ENCODE measurements at regions not wholly inside any gene's neighbourhood (a gene's known extent, or its start where the extent isn't known, plus 50 kb on each side); places are given as distances from the start of the nearest gene placed in this dataset.
"Not testable (repeated sequence)": the region's sequence is repeated elsewhere in the genome, so short reads cannot be mapped to it uniquely, and the experiment has no call there.

DNA sequence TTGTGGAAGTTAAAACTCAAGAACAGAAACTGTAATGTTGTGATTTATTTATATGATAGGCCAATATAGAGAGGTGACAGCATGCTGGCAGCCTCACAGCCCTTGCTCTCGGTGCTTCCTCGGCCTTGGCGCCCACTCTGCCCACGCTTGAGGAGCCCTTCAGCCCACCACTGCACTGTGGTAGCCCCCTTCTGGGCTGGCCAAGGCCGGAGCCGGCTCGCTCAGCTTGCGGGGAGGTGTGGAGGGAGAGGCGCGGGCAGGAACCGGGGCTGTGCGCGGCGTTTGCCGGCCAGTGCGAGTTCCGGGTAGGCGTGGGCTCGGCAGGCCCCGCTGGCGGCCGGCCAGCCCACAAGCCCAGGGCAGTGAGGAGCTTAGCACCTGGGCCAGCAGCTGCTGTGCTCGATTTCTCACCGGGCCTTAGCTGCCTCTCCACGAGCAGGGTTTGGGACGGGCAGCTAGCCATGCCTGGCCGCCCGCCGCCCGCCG, 65.8 kb upstream of the SLC8A3 start:
- peak overlapping the region; percentile 84 for H3K18ac ChIP-seq (ENCODE audit: low read length)
- no peaks in the 10 kb centered on the region for H3K36me3 ChIP-seq (ENCODE audit: control insufficient read depth in 1 of 2, insufficient read depth in 2 of 2, low read length in 2 of 2)
- H3K4me3 ChIP-seq (ENCODE audit: low read depth, low read length) = peak overlapping the region; percentile 71
- peak overlapping the region; percentile 39 for H3K9ac ChIP-seq (ENCODE audit: low read length)
- H4K8ac ChIP-seq (ENCODE audit: low read depth, low read length) = peak overlapping the region; percentile 89
- no peak overlapping the region for H3K23ac ChIP-seq (ENCODE audit: low read length)
- H3K4ac ChIP-seq (ENCODE audit: low read depth, low read length) = no peak overlapping the region
- H3K4me1 ChIP-seq (ENCODE audit: control insufficient read depth in 1 of 2, insufficient read depth in 2 of 2, low read length in 2 of 2) = peaks cover 0 to 2% of the 10 kb centered on the region in 2 experiments
- no peak overlapping the region for H2BK5ac ChIP-seq (ENCODE audit: low read depth, low read length, poor library complexity)
- no CpG with 5 or more reads among the region's 31 CpGs for WGBS (ENCODE audit: extremely low coverage, insufficient coverage, insufficient read length)
- peak; percentile 79 to 80 for DNase-seq
- H4K12ac ChIP-seq (ENCODE audit: low read depth, low read length) = peak overlapping the region; percentile 69
- H3K27ac ChIP-seq (ENCODE audit: low read depth, low read length) = no peak overlapping the region
- peak overlapping the region; percentile 75 for H3K4me2 ChIP-seq (ENCODE audit: low read length)
- H2AK5ac ChIP-seq (ENCODE audit: low read length) = no peak overlapping the region
- peaks cover 2% of the 10 kb centered on the region for H3K79me2 ChIP-seq (ENCODE audit: control insufficient read depth, insufficient read depth, low read length, poor library complexity)
- H3K27me3 ChIP-seq (ENCODE audit: insufficient read depth, low read length) = no peaks in the 10 kb centered on the region
- peaks cover 5% of the 10 kb centered on the region for H3K9me3 ChIP-seq (ENCODE audit: insufficient read depth, low read depth, low read length)
- peaks cover 3% of the 10 kb centered on the region for H3K79me1 ChIP-seq (ENCODE audit: low read length)
- H2BK12ac ChIP-seq (ENCODE audit: low read length) = peak overlapping the region; percentile 36
- peak overlapping the region; percentile 95 for H2AFZ ChIP-seq (ENCODE audit: insufficient read depth, low read length, poor library complexity)
- peak overlapping the region; percentile 97 for H3K14ac ChIP-seq (ENCODE audit: low read length)
- H2BK120ac ChIP-seq (ENCODE audit: insufficient read depth, low read length, poor library complexity) = peak overlapping the region; percentile 73
- peak overlapping the region; percentile 89 for H4K91ac ChIP-seq (ENCODE audit: low read depth, low read length)

DNA sequence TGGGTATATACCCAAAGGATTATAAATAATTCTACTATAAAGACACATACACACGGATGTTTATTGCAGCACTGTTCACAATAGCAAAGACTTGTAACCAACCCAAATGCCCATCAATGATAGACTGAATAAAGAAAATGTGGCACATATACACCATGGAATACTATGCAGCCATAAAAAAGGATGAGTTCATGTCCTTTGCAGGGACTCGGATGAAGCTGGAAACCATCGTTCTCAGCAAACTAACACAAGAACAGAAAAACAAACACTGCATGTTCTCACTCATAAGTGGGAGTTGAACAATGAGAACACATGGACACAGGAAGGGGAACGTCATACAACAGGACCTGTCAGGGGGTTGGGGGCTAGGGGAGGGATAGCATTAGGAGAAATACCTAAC, 64.8 kb upstream of the SLC8A3 start:
- H3K27me3 ChIP-seq (ENCODE audit: insufficient read depth, low read length); H3K27ac ChIP-seq (ENCODE audit: low read depth, low read length); H3K18ac ChIP-seq (ENCODE audit: low read length); H3K4ac ChIP-seq (ENCODE audit: low read depth, low read length); H2BK12ac ChIP-seq (ENCODE audit: low read length); H3K9me3 ChIP-seq (ENCODE audit: insufficient read depth, low read depth, low read length); H3K4me1 ChIP-seq (ENCODE audit: control insufficient read depth in 1 of 2, insufficient read depth in 2 of 2, low read length in 2 of 2); DNase-seq; H3K14ac ChIP-seq (ENCODE audit: low read length); H3K36me3 ChIP-seq (ENCODE audit: control insufficient read depth in 1 of 2, insufficient read depth in 2 of 2, low read length in 2 of 2); H3K4me3 ChIP-seq (ENCODE audit: low read depth, low read length); H3K23ac ChIP-seq (ENCODE audit: low read length); H3K9ac ChIP-seq (ENCODE audit: low read length); H2BK5ac ChIP-seq (ENCODE audit: low read depth, low read length, poor library complexity); H3K79me2 ChIP-seq (ENCODE audit: control insufficient read depth, insufficient read depth, low read length, poor library complexity); H4K91ac ChIP-seq (ENCODE audit: low read depth, low read length); H4K8ac ChIP-seq (ENCODE audit: low read depth, low read length); H2AK5ac ChIP-seq (ENCODE audit: low read length); H2AFZ ChIP-seq (ENCODE audit: insufficient read depth, low read length, poor library complexity); H4K12ac ChIP-seq (ENCODE audit: low read depth, low read length); H3K79me1 ChIP-seq (ENCODE audit: low read length); H3K4me2 ChIP-seq (ENCODE audit: low read length); H2BK120ac ChIP-seq (ENCODE audit: insufficient read depth, low read length, poor library complexity): not testable (repeated sequence)
- no CpG with 5 or more reads among the region's 4 CpGs for WGBS (ENCODE audit: extremely low coverage, insufficient coverage, insufficient read length)

DNA sequence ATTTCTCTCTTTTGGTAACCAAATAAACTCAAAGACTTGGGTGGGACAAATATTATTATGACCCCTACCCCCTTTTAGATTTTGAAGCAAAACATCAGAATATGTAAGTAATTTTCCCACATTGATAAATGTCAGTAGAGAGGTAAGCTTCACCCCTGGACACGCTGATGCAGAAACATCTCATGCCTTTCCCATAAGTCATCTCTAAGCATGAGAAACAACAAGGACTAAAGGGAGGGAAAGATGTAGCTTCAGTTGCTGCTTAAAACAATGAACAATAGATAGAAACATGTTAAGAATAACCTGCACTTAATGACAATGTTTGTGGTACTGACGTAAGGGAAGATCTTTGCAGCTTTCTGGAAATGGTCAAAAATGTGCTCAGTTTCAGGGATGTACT, 56.3 kb upstream of the SLC8A3 start:
- no peak overlapping the region for H3K4me3 ChIP-seq (ENCODE audit: low read depth, low read length)
- no peaks in the 10 kb centered on the region for H3K79me1 ChIP-seq (ENCODE audit: low read length)
- no peak overlapping the region for H2BK5ac ChIP-seq (ENCODE audit: low read depth, low read length, poor library complexity)
- H3K27me3 ChIP-seq (ENCODE audit: insufficient read depth, low read length) = no peaks in the 10 kb centered on the region
- no peaks in the 10 kb centered on the region for H3K36me3 ChIP-seq (ENCODE audit: control insufficient read depth in 1 of 2, insufficient read depth in 2 of 2, low read length in 2 of 2)
- H3K18ac ChIP-seq (ENCODE audit: low read length) = no peak overlapping the region
- H3K9ac ChIP-seq (ENCODE audit: low read length) = no peak overlapping the region
- peak; percentile 11 to 64 for DNase-seq
- WGBS (ENCODE audit: extremely low coverage, insufficient coverage, insufficient read length) = no CpG with 5 or more reads among the region's 2 CpGs
- no peak overlapping the region for H4K91ac ChIP-seq (ENCODE audit: low read depth, low read length)
- H2BK12ac ChIP-seq (ENCODE audit: low read length) = no peak overlapping the region
- H4K12ac ChIP-seq (ENCODE audit: low read depth, low read length) = no peak overlapping the region
- no peaks in the 10 kb centered on the region for H3K4me1 ChIP-seq (ENCODE audit: control insufficient read depth in 1 of 2, insufficient read depth in 2 of 2, low read length in 2 of 2)
- no peak overlapping the region for H2AK5ac ChIP-seq (ENCODE audit: low read length)
- H3K4ac ChIP-seq (ENCODE audit: low read depth, low read length) = no peak overlapping the region
- H4K8ac ChIP-seq (ENCODE audit: low read depth, low read length) = no peak overlapping the region
- H3K14ac ChIP-seq (ENCODE audit: low read length) = no peak overlapping the region
- no peak overlapping the region for H3K4me2 ChIP-seq (ENCODE audit: low read length)
- H2BK120ac ChIP-seq (ENCODE audit: insufficient read depth, low read length, poor library complexity) = no peak overlapping the region
- no peak overlapping the region for H2AFZ ChIP-seq (ENCODE audit: insufficient read depth, low read length, poor library complexity)
- no peaks in the 10 kb centered on the region for H3K9me3 ChIP-seq (ENCODE audit: insufficient read depth, low read depth, low read length)
- no peaks in the 10 kb centered on the region for H3K79me2 ChIP-seq (ENCODE audit: control insufficient read depth, insufficient read depth, low read length, poor library complexity)
- no peak overlapping the region for H3K23ac ChIP-seq (ENCODE audit: low read length)
- no peak overlapping the region for H3K27ac ChIP-seq (ENCODE audit: low read depth, low read length)

DNA sequence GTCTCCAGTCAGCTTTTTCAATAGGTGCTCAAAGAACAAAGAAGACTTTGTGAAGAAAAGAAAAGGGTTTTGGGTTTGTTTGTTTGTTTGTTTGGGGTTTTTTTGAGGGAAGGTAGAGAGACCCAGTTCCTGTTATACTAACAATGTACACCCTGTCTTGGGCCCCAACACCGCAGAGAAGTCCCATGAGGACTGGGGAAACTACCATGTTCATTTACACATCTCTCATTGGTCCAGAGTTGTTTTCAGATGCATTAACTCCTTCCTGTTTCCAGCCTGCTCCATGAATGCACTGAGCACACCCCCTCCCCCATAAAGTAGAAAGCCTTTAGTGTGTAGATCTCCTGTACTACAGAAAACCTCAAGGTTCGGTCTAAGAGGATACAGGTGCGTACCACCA, 51.1 kb upstream of the SLC8A3 start:
- no peak overlapping the region for H2AFZ ChIP-seq (ENCODE audit: insufficient read depth, low read length, poor library complexity)
- no peaks in the 10 kb centered on the region for H3K4me1 ChIP-seq (ENCODE audit: control insufficient read depth in 1 of 2, insufficient read depth in 2 of 2, low read length in 2 of 2)
- H3K79me2 ChIP-seq (ENCODE audit: control insufficient read depth, insufficient read depth, low read length, poor library complexity) = no peaks in the 10 kb centered on the region
- no peak overlapping the region for H3K4me3 ChIP-seq (ENCODE audit: low read depth, low read length)
- no peak overlapping the region for H2BK5ac ChIP-seq (ENCODE audit: low read depth, low read length, poor library complexity)
- no peak overlapping the region for H3K9ac ChIP-seq (ENCODE audit: low read length)
- H2BK120ac ChIP-seq (ENCODE audit: insufficient read depth, low read length, poor library complexity) = no peak overlapping the region
- H3K18ac ChIP-seq (ENCODE audit: low read length) = no peak overlapping the region
- no peaks in the 10 kb centered on the region for H3K9me3 ChIP-seq (ENCODE audit: insufficient read depth, low read depth, low read length)
- H3K4me2 ChIP-seq (ENCODE audit: low read length) = no peak overlapping the region
- H3K4ac ChIP-seq (ENCODE audit: low read depth, low read length) = no peak overlapping the region
- no peak for DNase-seq
- no peak overlapping the region for H3K14ac ChIP-seq (ENCODE audit: low read length)
- whole genome bisulfite sequencing (ENCODE audit: extremely low coverage, insufficient coverage, insufficient read length) = no CpG with 5 or more reads among the region's 3 CpGs
- H3K27ac ChIP-seq (ENCODE audit: low read depth, low read length) = no peak overlapping the region
- no peaks in the 10 kb centered on the region for H3K27me3 ChIP-seq (ENCODE audit: insufficient read depth, low read length)
- H4K12ac ChIP-seq (ENCODE audit: low read depth, low read length) = no peak overlapping the region
- no peak overlapping the region for H4K8ac ChIP-seq (ENCODE audit: low read depth, low read length)
- no peaks in the 10 kb centered on the region for H3K36me3 ChIP-seq (ENCODE audit: control insufficient read depth in 1 of 2, insufficient read depth in 2 of 2, low read length in 2 of 2)
- no peak overlapping the region for H4K91ac ChIP-seq (ENCODE audit: low read depth, low read length)
- no peaks in the 10 kb centered on the region for H3K79me1 ChIP-seq (ENCODE audit: low read length)
- no peak overlapping the region for H3K23ac ChIP-seq (ENCODE audit: low read length)
- no peak overlapping the region for H2AK5ac ChIP-seq (ENCODE audit: low read length)
- H2BK12ac ChIP-seq (ENCODE audit: low read length) = no peak overlapping the region
